ENCODE measurements at regions not wholly inside any gene's neighbourhood (a gene's known extent, or its start where the extent isn't known, plus 50 kb on each side); places are given as distances from the start of the nearest gene placed in this dataset.

DNA sequence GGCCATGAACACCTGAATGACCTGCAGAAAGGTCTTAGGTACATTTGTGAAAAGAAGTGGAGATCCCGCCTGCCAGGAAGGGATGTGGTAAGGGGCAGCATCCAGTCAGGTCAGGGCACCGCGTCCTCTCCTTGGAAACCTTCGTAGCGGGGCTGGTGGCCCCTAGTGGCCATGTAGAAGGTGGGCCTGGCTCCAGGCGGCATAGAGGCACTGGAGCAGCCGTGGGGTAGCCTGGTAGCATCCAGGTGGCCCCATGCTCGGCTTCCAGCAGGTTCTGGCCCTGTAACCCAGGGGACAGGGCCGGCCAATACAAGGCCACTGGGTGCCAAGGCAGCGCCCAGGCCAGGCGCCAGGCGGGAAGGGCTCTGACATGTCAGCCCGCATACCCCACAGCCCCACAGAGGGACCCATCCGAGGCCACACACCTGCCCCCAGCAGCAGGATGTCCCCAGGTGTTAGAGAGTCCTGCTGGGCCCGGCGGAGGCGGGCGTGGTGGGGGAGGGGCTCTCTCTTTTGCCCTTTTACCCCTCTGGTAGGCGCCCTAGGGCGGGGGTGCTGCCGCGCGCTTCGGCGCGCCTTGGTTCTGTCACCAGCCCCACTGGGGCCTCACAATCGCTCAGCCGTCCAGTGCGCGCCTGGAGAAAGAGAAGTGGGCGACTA is 58.3 kb upstream of the SPATA31E1 start:
- no peak for DNase-seq

DNA sequence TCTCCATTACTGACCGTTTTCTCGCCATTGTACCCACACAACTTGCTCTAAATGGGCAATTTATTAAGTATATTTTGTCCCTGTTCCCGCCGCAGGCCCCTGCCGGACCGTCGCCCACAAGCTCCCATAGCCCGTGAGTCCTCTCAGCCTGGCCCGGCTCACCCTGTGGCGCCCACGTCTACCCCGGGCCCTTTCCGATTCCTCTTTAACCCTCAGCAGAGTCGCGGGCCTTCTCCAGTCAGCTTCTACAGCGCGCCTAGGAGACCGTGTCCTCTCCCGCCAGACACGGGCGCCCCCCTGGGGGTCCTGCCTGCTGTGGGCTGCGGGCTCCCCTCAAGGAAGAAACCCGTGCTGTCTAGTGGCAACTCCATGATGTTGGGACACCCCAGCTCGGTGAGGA is 57.8 kb upstream of the SPATA31E1 start:
- DNase-seq, result no peak

DNA sequence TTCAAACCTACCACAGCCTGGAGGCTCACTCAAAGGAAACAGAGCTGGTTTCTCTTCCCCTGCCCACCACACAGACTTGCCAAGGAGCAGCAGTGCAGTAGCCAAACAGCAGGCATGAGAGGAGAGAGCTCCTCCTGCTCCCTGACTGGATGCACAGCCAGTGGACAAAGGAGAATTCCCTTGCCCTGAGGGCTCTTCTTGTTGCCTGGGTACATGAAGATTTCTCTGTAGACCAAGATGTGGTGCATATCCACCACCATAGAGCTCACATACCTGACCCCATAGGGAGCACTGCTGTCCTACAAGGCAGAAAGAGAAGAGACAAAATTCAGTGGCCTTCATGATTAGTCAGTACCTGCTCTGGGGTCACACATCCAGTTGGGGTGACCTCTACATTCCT is 56.3 kb upstream of the SPATA31E1 start:
- no peak for DNase-seq

DNA sequence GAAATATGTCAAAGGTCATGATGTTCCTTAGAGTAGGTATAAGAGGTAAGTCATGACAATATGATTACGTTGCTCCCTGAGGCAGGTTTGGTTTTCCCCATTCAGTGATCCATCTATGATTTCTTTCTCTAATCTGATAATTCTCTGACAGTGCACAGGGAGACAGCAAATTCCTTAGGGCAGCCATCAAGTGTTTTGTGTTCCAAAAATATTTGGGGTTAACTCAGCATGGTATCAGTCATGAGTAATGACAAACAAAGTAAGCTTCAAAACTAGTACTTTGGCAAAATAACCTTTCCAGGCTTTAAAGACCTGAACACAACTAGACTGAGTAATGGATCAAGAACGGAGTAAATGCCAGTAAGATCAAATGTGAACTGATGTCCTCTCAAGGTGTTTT is 55.3 kb upstream of the SPATA31E1 start:
- DNase-seq, result no peak

DNA sequence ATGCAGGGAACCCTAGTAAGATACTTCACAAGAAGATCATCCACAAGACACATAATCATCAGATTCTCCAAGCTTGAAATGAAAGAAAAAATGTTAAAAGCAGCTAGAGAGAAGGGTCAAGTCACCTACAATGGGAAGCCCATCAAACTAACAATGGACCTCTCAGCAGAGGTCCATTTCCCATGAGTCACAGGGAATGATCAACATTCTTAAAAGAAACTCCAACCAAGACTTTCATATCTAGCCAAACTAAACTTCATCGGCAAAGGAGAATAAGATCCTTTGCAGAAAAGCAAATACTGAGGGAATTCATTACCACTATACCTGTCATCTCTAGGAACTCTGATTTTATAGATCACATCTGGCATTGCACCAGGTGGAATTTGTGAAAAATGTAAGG is 52.9 kb upstream of the SPATA31E1 start:
- no peak for DNase-seq

DNA sequence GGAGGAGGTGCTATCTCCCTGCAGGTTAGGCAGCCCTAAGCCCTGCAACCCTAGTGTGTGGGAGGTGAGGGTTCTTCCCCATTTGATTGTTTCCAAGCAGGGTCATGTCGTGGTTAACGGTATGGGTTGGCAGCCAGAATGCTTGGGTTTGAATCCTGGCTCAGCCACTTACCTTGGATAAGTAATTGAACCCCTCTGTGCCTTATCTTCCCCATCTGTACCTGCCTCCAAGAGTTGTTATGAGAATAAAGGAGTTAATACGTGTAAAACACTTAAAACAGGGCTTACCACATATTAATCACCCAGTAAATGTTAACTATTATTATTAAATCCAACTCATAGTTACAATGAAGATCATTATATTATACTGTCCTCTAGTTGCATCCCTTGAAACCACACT is 52.2 kb upstream of the SPATA31E1 start:
- DNase-seq, result peak; percentile 32

DNA sequence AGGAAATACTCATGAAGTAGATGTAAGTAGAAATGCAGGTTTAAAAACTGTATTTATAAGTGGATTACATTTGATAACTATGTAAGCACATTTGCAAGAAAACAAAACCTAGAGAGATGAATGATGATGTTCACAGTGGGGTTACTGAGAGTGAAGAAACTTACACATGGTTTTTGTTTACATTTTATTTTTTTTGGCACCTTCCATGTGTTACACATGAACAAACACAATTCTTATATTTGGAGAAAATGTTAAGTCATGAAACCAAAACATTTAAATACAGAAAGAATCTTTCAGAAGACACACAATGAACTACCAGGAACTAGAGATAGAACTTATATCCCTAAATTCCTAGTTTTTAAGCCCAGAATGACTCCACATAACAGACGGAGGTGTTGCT is 51.5 kb upstream of the SPATA31E1 start:
- DNase-seq, result no peak
